GM19438 (cell line): ENCODE measurements at regions not wholly inside any gene's neighbourhood (a gene's known extent, or its start where the extent isn't known, plus 50 kb on each side); places are given as distances from the start of the nearest gene placed in this dataset.
A peak's percentile ranks its signal among the peaks of the same experiment; 100 is the strongest.
"Not testable (repeated sequence)": the region's sequence is repeated elsewhere in the genome, so short reads cannot be mapped to it uniquely, and the experiment has no call there.

Experiments
- ATAC-seq: cut with Tn5 transposase; IDR thresholded peaks from one replicate; pipeline ENCODE4 v1.9.1; 2021; ENCODE audit warnings: low read depth; ENCODE audit not compliant: unreplicated experiment

- no peak for ATAC-seq
Measured at GRCh38 chr15:30830961-30831360, 72.8 kb upstream of the FAN1 start.

- not testable (repeated sequence) for ATAC-seq
Measured at GRCh38 chr15:30833379-30833778, 70.3 kb upstream of the FAN1 start.

GRCh38 chr15:30841639-30842038 lies 62.1 kb upstream of the FAN1 start:
- ATAC-seq, result not testable (repeated sequence)

- peak; percentile 83 for ATAC-seq
Measured at GRCh38 chr15:30842798-30843472, 60.8 kb upstream of the FAN1 start.

GRCh38 chr15:30845536-30845935 lies 58.2 kb upstream of the FAN1 start:
- ATAC-seq, result not testable (repeated sequence)
